SK-N-SH (cell line): ENCODE measurements at regions not wholly inside any gene's neighbourhood (a gene's known extent, or its start where the extent isn't known, plus 50 kb on each side); places are given as distances from the start of the nearest gene placed in this dataset.

Source experiments
- CTCF ChIA-PET: fragments of 300-600, 350-600 bp; formaldehyde crosslinking; extraction: SDS; loops from one replicate; lab custom pipeline; 2021; lab: Yijun Ruan, JAX
- POLR2A ChIA-PET: fragments of 350-600 bp; sonication (Branson Sonifier 250); formaldehyde crosslinking; extraction: SDS; loops from one replicate; lab custom pipeline; 2020; ENCODE audit warnings: antibody characterized with exemption, inconsistent platforms; lab: Yijun Ruan, JAX
- DNase-seq: peaks from one replicate; pipeline ENCODE4 v3.0.0; 2012
- H2AFZ ChIP-seq: fragments of 200-600 bp; sonication (generic); 2 replicates; pipeline ENCODE4 v1.8.1; 2016; ENCODE audit warnings: antibody characterized with exemption, mild to moderate bottlenecking, low read depth
- H3F3A ChIP-seq: fragments of 200-600 bp; sonication (generic); replicated peaks from 2 replicates; pipeline ENCODE3; 2016; ENCODE audit warnings: antibody characterized with exemption, mild to moderate bottlenecking; ENCODE audit not compliant: insufficient read depth
- H3K27ac ChIP-seq, 2 experiments: fragments of 200-500 bp in 1 of 2; fragments of 200-600 bp in 1 of 2; sonication (Bioruptor generic) in 1 of 2; sonication (generic), shearing (Covaris generic) in 1 of 2; 2 replicates each; pipeline versions ENCODE4 v1.5.1 to v1.6.1; 2014 to 2016; ENCODE audit warnings: low read depth in 2 of 2, inconsistent platforms in 1 of 2, low read length in 1 of 2, mild to moderate bottlenecking in 1 of 2, mixed read lengths in 1 of 2
- H3K27me3 ChIP-seq: fragments of 200-600 bp; sonication (generic), shearing (Covaris generic); 2 replicates; pipeline ENCODE4 v1.6.1; 2016; ENCODE audit warnings: mixed run types; ENCODE audit not compliant: insufficient read depth
- H3K36me3 ChIP-seq, 2 experiments: fragments of 200-500 bp in 1 of 2; fragments of 200-600 bp in 1 of 2; sonication (Bioruptor generic) in 1 of 2; sonication (generic) in 1 of 2; replicated peaks in 1 of 2; 2 replicates each; pipeline versions ENCODE3 to v1.5.1; 2014 to 2016; ENCODE audit warnings: low read length in 1 of 2, mild to moderate bottlenecking in 1 of 2; ENCODE audit not compliant: insufficient read depth in 2 of 2, control insufficient read depth in 1 of 2
- H3K4me1 ChIP-seq, 2 experiments: fragments of 200-500 bp in 1 of 2; fragments of 200-600 bp in 1 of 2; sonication (Bioruptor generic) in 1 of 2; sonication (generic), shearing (Covaris generic) in 1 of 2; 2 replicates each; pipeline versions ENCODE4 v1.5.1 to v1.6.1; 2014 to 2016; ENCODE audit warnings: low read depth in 1 of 2, low read length in 1 of 2, mixed run types in 1 of 2; ENCODE audit not compliant: insufficient read depth in 2 of 2, control insufficient read depth in 1 of 2
- H3K4me2 ChIP-seq: fragments of 200-600 bp; sonication (generic), shearing (Covaris generic); 2 replicates; pipeline ENCODE4 v1.6.1; 2017; ENCODE audit warnings: mixed run types
- H3K4me3 ChIP-seq, 2 experiments: fragments of 200-500 bp in 1 of 2; fragments of 200-600 bp in 1 of 2; sonication (Bioruptor generic) in 1 of 2; sonication (generic), shearing (Covaris generic) in 1 of 2; 2 replicates each; pipeline versions ENCODE4 v1.5.1 to v1.8.1; 2014 to 2016; ENCODE audit warnings: low read depth in 2 of 2, inconsistent platforms in 1 of 2, low read length in 1 of 2, mild to moderate bottlenecking in 1 of 2, mixed read lengths in 1 of 2, moderate library complexity in 1 of 2
- H3K79me2 ChIP-seq: fragments of 200-600 bp; sonication (generic); 2 replicates; pipeline ENCODE4 v1.8.1; 2017; ENCODE audit warnings: mild to moderate bottlenecking; ENCODE audit not compliant: insufficient read depth
- H3K9ac ChIP-seq: fragments of 200-600 bp; sonication (generic); 2 replicates; pipeline ENCODE4 v1.6.1; 2017; ENCODE audit warnings: mixed run types
- H3K9me2 ChIP-seq: fragments of 200-600 bp; sonication (generic); 2 replicates; pipeline ENCODE4 v1.6.1; 2017; ENCODE audit warnings: mixed run types
- H3K9me3 ChIP-seq: fragments of 200-600 bp; sonication (generic); 2 replicates; pipeline ENCODE4 v1.6.1; 2017; ENCODE audit warnings: mixed run types, mild to moderate bottlenecking, moderate library complexity
- H4K20me1 ChIP-seq: fragments of 200-600 bp; sonication (generic); 2 replicates; pipeline ENCODE4 v1.6.1; 2017; ENCODE audit warnings: mild to moderate bottlenecking, mixed run types; ENCODE audit not compliant: insufficient read depth
- CHD2 ChIP-seq: fragments of 150-350 bp; IDR thresholded peaks from 2 replicates; pipeline ENCODE4 v1.6.1; 2018; ENCODE audit warnings: low read length; ENCODE audit not compliant: partially characterized antibody
- CTCF ChIP-seq: fragments of 200-600 bp; sonication (generic); IDR thresholded peaks from 2 replicates; pipeline ENCODE4 v1.6.1; 2017; ENCODE audit warnings: antibody characterized with exemption, mild to moderate bottlenecking, moderate library complexity
- ELF1 ChIP-seq: IDR thresholded peaks from 2 replicates; pipeline ENCODE4 v1.4.0; 2012
- EZH2phosphoT487 ChIP-seq: fragments of 200-600 bp; sonication (generic); IDR thresholded peaks from 2 replicates; pipeline ENCODE4 v1.6.1; 2017; ENCODE audit warnings: low read depth, mixed run types, mild to moderate bottlenecking, antibody characterized with exemption, moderate library complexity, borderline replicate concordance
- FOXM1 ChIP-seq: IDR thresholded peaks from 2 replicates; pipeline ENCODE4 v1.4.0; 2012; ENCODE audit warnings: low read depth, mild to moderate bottlenecking
- GABPA ChIP-seq: IDR thresholded peaks from 2 replicates; pipeline ENCODE4 v1.4.0; 2012; ENCODE audit warnings: low read depth, mild to moderate bottlenecking
- GATA2 ChIP-seq: sonication (generic); formaldehyde crosslinking; IDR thresholded peaks from 2 replicates; pipeline ENCODE4 v1.5.0; 2020; ENCODE audit warnings: mild to moderate bottlenecking, missing genetic modification reagents
- IRF3 ChIP-seq: fragments of 150-350 bp; IDR thresholded peaks from 2 replicates; pipeline ENCODE4 v1.6.1; 2016; ENCODE audit warnings: mild to moderate bottlenecking, low read depth, low read length
- MAX ChIP-seq: IDR thresholded peaks from 2 replicates; pipeline ENCODE4 v1.4.0; 2012; ENCODE audit warnings: low read depth
- MEF2A ChIP-seq: IDR thresholded peaks from 2 replicates; pipeline ENCODE4 v1.4.0; 2012; ENCODE audit warnings: low read depth, borderline replicate concordance
- MXI1 ChIP-seq: IDR thresholded peaks from 2 replicates; pipeline ENCODE4 v1.6.1; 2012; ENCODE audit warnings: mild to moderate bottlenecking, low read depth, low read length, improper control_type of control experiment
- RAD21 ChIP-seq: IDR thresholded peaks from 2 replicates; pipeline ENCODE4 v1.6.1; 2012; ENCODE audit warnings: mild to moderate bottlenecking, low read length
- RFX5 ChIP-seq: IDR thresholded peaks from 2 replicates; pipeline ENCODE4 v1.6.1; 2012; ENCODE audit warnings: mild to moderate bottlenecking, improper control_type of control experiment, low read length
- SMC3 ChIP-seq: IDR thresholded peaks from 2 replicates; pipeline ENCODE4 v1.6.1; 2012; ENCODE audit warnings: low read depth, low read length, improper control_type of control experiment
- TEAD4 ChIP-seq: IDR thresholded peaks from 2 replicates; pipeline ENCODE4 v1.4.0; 2012; ENCODE audit warnings: mild to moderate bottlenecking, borderline replicate concordance; ENCODE audit not compliant: insufficient read depth
- USF1 ChIP-seq: IDR thresholded peaks from 2 replicates; pipeline ENCODE4 v1.4.0; 2012; ENCODE audit warnings: low read depth, borderline replicate concordance
- USF2 ChIP-seq: fragments of 150-350 bp; IDR thresholded peaks from 2 replicates; pipeline ENCODE4 v1.6.1; 2017; ENCODE audit warnings: antibody characterized with exemption, low read length, low read depth, borderline replicate concordance
- YY1 ChIP-seq: IDR thresholded peaks from 2 replicates; pipeline ENCODE4 v1.4.0; 2012; ENCODE audit warnings: low read depth, mild to moderate bottlenecking
- WGBS: methylation state at CpG from one replicate; pipeline ENCODE4 v1.1.6; 2017; ENCODE audit warnings: low lambda C conversion rate; 5-methylcytosine and 5-hydroxymethylcytosine counted together

- ChIA-PET POLR2A (no interaction called here), CTCF (no interaction called here)
- H3K4me3 ChIP-seq: no peak overlapping the region
- H4K20me1 ChIP-seq: no peaks in the 10 kb centered on the region
- H3K9me2 ChIP-seq: no peaks in the 10 kb centered on the region
- H3K27me3 ChIP-seq: no peaks in the 10 kb centered on the region
- no peak overlapping the region for H3K27ac ChIP-seq
- TF ChIP-seq USF1 (no peak), ELF1 (no peak), RFX5 (no peak), FOXM1 (no peak), RAD21 (no peak), GATA2 (no peak), IRF3 (no peak), EZH2phosphoT487 (no peak), MEF2A (no peak), MXI1 (no peak), SMC3 (no peak), CTCF (no peak), USF2 (no peak), MAX (no peak), YY1 (no peak), GABPA (no peak), TEAD4 (no peak), CHD2 (no peak)
- H3F3A ChIP-seq: no peaks in the 10 kb centered on the region
- peaks cover 3 to 8% of the 10 kb centered on the region in 2 experiments; a peak in 2 of 4 replicates for H3K4me1 ChIP-seq
- no peaks in the 10 kb centered on the region for H3K79me2 ChIP-seq
- no peak overlapping the region for H3K9ac ChIP-seq
- no peaks in the 10 kb centered on the region for H3K9me3 ChIP-seq
- no peaks in the 10 kb centered on the region for H3K36me3 ChIP-seq
- H2AFZ ChIP-seq: no peak overlapping the region
- 68% methylated on average over 3 of the region's 3 CpGs for WGBS
- DNase-seq: no peak
- H3K4me2 ChIP-seq: no peak overlapping the region
These were observed 118.9 kb downstream of the IRS1 start for GRCh38 chr2:226680719-226681118.
